ENCODE measurements at regions not wholly inside any gene's neighbourhood (a gene's known extent, or its start where the extent isn't known, plus 50 kb on each side); places are given as distances from the start of the nearest gene placed in this dataset.
"Not testable (repeated sequence)": the region's sequence is repeated elsewhere in the genome, so short reads cannot be mapped to it uniquely, and the experiment has no call there.

DNA sequence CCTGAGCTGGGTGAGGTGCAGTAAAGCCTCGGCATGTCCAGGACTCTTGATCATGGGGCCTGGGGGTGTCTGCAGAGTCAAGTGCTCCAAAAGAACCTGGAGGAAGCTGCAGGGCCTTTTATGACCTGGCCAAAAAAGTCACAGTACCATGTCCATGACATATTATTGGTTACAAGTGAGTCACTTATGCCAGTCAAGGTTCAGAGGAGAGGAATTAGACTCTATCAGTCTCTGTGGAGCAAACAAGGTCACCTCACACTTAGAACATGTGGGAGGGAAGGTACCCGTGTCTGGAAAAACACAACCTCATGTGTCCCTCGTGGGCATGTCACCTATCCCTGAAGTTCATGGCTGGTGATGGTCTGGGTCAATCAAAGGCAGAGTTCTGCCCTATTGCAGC is 465.7 kb downstream of the FBXO15 start:
- DNase-seq (ENCODE audit: low read depth) = no peak

DNA sequence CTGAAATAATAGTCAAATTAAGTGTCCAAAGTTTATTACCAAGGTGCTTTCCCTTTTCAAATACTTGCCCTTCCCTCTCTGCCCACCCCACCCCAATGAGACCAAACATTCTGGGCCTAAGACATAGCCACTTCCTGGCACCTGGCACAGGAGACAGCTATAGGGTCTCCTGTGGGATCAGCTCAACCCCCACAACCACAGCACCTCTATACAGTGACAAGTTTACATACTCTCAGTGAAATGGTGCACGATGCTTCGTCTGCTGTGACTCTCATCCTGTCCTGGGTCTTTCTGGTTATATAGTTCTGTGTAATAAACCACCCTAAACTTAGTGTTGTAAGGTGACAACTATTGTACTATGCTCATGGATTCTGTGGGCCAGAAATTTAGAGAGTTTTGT is 466.2 kb downstream of the FBXO15 start:
- no peak for DNase-seq (ENCODE audit: low read depth)

DNA sequence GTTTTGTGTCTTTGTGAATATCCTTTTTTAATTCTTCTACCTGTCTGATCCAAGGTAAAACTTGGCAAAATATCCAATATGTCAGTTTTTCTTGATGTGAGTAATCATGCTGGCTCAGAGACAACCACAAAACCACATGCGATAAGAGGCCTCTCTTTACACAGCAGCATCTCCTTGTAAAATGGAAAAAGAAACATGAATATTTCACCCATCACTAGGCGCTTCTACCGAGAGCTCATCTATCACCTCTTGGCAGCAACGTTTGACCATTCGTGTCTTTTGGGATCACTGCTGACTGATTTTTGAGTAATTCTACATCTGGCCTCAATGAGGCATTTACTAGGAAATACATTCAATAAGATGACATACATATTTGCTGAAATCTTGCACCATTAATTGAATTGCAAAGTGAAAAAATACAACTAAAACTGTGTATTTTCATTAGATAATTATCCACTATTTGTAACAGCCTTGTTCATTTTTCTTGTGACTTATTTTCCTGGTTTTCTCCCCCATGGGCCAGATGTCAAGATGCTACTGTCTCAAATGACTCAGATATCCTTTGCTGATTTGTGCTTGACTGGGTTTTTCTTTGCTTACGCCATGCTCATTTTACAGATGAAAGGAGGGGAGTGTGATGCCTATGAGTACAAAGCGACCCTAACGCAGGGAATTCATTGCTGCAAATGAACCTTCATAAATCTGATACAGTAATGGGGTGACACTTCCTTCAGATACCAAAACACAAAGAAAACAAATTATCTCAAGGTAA is 467.5 kb downstream of the FBXO15 start:
- DNase-seq (ENCODE audit: low read depth) = no peak

DNA sequence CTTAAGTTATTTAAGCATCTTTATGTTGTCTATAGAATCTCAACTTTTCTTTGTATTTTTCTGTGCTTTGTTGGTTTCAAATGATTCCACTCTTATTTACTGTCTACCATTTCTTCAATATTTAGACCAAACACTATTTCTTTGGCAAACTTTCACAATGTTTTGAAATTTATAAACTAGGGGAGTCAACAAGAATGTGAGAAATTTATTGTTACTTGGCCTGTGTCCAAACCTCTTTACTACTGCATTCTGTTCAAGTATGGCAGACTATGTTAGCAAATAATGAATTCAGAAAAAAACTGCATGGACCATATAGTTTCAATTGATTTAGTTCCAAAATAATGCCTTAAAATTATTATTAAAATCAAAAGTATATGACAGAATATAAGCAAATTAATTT is 470.2 kb downstream of the FBXO15 start:
- no peak for DNase-seq (ENCODE audit: low read depth)

DNA sequence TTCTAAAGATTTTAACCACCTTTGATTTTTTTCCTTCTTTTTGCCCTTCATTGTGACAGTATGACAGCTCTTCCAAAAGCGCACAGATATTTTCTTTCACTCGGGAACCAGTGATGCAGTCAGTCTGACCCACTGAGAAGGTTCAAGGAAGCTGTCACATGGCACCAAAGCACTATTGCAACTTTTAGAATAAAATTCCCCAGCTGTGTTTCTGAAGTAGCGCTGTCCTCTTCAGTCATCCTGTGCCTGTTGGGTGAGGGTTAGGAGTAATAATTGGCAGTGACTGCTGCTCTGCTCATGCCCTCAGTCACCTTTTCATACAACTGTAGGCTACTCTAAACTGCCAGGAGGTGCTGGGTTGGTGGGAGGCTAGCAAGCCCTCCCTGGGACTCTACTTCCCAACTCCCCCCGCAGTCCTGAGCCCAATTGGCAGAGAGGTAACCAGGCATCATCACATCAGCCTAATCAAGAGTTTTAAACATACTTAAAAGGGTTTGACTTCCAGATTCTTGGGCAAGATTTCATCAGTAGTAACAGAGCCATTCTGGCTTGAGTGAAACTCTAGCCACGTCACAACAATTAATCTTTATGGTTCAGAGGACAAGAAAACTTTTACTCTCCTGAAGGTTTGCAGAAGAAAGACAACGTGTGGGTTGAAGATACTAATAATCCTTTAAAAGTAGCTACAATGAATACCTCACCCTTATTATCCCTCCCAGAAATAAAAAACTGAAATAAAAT is 473.3 kb downstream of the FBXO15 start:
- no peak for DNase-seq (ENCODE audit: low read depth)

DNA sequence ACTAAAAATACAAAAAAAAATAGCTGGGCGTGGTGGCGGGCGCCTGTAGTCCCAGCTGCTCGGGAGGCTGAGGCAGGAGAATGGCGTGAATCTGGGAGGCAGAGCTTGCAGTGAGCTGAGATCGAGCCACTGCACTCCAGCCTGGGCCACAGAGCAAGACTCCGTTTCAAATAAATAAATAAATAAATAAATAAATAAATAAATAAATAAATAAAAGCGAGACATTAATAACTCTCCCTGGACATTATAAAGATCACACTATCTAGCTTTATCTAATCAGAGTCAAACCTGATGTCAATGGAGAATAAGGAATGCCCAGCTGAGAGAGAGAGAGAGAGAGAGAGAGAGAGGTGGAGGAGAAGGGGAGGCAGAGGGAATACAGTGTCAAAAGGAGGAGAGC is 476.2 kb downstream of the FBXO15 start:
- not testable (repeated sequence) for DNase-seq (ENCODE audit: low read depth)

DNA sequence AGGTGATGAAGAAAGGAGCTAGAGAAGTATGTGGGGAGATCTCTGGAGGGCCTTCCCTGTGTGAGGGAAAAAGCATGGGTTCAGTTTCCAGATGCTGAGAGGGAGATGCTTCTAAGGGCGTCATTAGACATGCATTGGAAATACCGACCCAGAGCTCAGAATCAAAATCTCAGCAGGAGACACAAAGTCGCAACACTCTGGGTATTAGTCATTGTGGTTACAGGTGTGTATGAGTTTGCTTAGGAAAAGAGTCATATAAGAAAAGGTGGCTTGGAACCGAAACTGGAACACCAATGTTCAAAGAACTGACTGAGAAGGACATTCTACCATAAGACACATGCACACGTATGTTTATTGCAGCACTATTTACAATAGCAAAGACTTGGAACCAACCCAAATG is 477.1 kb downstream of the FBXO15 start:
- no peak for DNase-seq (ENCODE audit: low read depth)

DNA sequence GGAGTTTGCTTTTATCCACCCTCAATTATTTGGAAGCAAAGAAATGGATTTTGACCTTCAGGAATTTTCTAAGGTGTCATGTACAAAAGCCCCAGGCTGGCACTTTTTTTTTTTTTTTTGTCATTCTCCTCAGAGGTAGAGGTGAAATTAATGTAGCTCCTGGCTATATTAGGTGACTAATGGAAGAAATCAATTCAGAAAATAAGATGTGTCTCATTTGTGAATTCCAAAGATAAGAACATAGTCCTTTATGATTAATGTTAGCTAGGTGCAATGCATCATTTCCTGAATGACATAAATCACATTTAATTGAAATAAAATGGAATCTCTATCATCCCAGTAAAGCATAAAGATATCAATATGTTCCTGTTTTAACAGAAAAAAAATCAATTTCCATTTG is 477.6 kb downstream of the FBXO15 start:
- DNase-seq (ENCODE audit: low read depth) = no peak

DNA sequence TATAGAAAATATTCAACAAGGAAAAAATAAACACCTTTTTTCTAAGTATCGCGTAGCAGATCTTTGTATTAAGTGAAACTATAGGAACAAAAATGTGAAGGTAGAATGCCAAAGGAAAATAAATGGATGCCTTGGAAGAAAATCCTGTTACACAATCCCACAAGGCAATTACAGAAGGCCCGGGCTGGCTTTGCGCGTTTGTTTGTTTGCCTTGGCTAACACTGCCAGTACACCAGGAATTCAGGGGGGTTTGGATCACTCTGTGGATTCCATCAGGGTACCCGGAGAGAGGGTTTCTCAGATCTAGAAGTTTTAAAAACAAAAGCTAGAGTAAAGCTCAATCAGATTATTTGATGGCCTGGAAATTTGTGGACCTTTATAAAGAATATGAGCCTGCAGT is 478.3 kb downstream of the FBXO15 start:
- no peak for DNase-seq (ENCODE audit: low read depth)

DNA sequence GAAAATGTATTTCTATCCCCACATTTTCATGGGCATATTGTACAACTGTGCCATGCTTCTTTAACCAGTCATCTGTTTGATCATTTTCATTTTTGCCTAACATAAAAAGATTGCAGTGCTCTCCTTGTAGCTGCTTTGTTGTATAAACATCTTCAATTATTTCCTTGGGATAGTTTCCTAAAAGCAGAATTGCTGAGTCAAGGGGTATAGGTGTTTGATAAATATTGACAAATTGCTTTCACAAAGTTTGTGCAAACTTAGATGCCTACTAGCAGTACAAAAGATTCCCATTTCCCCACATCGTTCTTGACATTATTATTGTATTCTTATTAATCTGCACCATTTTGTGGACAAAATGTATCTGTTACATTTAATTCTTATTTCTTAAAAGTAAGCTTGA is 479.6 kb downstream of the FBXO15 start:
- no peak for DNase-seq (ENCODE audit: low read depth)

DNA sequence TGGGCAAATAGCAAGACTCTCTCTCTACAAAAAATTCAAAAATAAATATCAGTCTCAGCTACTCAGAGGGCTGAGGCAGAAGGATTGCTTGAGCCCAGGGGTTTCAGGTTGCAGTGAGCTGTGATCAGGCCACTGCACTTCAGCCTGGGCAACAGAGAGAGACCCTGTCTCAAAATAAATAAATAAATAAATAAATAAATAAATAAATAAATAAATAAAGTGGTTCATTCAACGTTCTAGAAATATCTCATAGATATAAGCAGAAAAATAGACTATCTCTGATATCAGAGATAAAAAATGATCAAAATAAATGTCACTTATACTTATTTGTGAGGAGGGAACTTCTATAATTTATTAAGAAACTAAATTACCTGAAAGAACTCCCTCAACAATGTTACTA is 480.9 kb downstream of the FBXO15 start:
- DNase-seq (ENCODE audit: low read depth) = no peak

DNA sequence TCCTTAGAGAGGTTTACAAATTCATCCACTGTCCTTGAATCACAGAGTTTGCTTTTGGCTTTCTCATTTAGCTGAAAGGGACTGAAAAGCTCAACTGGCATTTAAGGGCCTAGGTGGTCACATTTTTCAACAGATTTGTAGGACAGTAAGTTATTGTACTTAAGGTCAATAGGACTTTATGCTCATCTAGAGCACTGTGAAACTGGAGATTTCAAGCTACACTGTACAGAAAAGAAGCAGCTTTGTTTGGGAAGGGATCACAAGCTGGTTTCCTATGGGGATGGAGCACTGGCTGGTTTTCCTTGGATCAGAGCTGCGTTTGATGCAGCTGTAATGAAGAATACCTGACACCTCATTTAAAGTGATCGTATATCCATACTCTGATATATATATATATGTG is 482.7 kb downstream of the FBXO15 start:
- no peak for DNase-seq (ENCODE audit: low read depth)

DNA sequence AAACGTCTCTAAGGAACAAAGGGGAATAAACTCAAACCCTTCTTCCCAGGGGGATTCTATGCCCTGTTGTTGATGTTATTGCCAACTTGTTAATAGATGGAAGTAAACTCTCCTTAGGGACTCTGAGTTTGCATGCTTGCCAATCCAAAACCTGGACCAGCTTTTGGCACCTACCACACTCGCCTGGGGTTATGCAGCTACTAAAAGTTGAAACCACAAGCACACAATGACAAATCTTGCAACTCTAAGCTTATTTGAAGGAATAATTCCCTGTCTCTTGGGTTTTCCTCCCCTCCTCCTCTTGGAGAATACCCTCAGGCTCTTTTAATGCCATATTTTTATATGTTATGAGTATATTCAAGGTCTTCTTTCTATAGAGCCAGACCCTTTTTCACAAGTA is 484.1 kb downstream of the FBXO15 start:
- DNase-seq (ENCODE audit: low read depth) = no peak

DNA sequence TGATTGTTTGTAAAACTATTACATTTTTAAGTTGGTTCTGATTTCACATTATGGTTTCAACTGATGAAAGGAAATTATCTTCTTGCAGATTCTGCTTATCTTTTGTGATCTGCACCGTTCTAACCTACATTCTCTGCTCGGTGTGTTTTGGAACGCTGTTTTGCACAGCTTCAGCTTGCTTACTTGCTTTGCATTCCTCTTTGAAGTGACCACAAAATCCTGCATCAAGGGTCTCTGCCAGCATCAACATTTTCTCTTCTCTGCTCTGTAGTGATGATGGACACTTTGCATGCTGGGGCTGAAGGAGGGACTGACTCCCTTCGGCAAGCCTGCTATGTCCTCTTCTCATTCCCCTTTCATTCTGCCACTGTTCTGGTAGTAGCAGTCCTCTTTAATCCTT is 485.2 kb downstream of the FBXO15 start:
- no peak for DNase-seq (ENCODE audit: low read depth)

DNA sequence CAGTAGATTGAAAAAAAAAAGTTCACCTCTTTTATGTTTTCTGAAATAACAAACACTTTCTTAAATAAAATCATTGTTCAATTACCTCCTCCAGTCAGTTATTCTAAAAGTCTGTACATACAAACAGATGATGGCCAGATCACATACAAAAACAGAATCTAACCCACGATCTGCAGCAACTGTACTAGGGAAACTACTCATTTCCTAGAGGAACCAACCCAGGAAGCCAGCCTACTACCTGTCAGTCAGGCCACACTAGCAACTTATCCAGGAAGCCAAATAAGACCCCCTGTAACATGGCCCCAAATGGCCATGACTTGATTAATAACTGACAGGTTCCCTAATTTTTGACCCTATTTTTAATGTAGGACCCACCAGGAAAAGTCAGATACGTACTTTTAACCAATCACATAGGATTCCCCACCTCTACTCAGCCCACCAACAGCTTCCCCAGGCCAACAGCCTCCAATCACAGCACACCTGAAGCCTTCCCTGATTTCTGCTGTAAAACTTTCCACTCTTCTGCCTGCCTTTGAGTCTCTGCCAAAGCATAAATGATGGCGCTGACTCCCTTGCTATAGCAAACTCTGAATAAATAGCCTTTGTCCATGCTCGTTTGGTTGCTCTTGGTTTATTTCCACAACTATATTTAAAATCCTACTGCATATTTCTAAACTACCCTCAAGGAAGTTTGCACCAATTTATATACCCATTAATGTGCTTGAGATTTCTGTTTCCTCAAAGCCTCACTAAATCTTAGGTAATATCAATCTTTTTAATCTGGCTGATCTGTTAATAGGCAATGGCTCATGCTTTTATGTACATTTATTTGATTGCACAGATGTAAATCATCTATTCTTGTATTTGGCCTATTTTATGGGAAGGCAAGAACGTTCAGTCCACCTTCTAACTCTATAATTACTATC is 486.4 kb downstream of the FBXO15 start:
- no peak for DNase-seq (ENCODE audit: low read depth)

DNA sequence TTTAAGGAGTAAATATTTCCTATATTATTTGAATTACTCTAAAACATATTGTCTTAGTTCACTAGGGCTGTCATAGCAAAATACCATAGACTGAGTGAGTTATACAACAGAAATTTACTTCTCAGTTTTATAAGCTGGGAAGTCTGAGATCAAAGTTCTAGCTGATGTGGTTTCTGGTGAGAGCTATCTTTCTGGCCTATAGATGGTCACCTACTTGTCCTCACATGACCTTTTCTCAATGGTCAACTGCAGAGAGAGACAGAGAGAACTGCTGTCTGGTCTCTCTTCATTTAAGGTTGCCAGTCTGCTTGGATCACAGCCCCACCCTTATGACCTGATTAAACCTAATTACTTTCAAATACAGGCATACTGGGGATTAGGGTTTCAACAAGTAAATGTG is 490.9 kb downstream of the FBXO15 start:
- DNase-seq (ENCODE audit: low read depth) = no peak

DNA sequence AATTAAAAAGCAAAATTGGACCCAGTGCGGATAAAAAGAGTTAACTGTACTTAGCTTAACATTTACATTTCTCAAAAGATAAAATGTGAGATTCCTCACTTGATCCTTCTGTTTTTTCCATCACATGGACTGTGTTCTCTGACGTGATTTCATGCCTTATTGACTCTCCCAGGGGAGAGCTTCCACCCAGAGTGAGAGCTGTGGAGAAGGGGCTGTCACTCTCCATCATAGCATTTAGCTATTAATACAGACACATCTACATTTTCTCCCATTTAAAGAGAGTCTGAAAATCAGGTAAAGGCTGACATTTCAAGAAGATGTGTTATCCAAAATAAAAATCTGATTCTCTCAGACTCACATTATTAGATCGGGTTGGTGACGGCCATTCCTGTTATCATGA is 493.8 kb downstream of the FBXO15 start:
- no peak for DNase-seq (ENCODE audit: low read depth)

DNA sequence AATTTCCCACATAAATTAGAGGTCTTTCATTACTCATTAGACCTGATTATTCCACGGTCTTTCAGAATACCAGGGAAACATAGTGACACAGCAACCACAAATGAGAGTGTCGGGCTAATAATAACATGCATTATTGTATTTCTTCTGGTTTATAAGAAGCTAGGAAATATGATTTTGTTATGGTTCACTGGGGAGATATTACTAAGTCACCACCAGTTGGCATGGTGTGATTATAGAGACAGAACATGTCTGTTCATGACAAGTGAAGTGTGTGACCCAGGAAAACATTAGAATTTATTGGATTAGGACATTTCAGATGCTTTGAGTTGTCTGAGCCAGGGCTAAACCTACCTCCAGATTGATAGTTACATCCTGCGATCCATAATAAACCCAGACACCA is 494.4 kb downstream of the FBXO15 start:
- no peak for DNase-seq (ENCODE audit: low read depth)

DNA sequence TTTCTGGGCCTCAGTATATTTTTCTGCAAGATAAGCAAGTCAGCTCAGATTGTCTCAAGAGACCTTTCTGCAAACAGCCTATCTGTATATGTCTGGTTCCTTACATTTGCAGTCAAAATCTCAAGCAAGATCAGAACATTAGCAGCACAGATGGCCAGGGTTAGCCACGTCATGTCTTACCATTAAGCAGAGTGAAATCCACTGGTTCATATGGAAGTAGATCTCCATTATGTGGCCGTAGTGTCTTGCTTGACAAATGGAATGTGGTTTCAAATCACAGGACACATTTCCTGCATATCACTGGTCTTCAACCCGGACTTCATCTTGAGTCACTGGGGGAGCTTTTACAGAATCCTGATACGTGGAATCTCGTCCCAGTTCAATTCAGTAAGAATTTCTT is 500.2 kb downstream of the FBXO15 start:
- DNase-seq (ENCODE audit: low read depth) = no peak

DNA sequence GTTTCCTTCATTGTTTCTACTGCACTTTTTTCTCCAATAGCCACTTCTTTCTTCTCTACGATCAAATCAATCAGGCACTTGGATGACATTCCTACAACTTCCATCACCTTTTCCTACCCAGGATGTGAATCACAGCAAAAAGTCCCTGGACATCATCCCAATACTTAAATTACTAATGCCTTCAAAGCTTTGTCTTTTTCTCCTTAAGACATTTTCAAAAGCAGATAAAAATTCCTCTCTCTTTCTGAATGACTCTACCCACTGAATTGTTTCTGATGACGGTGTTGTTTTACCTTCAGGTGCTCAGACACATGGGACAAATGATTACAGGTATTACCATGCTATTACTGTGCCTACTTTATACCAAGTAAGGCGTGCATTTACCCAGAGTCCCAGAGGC is 500.9 kb downstream of the FBXO15 start:
- DNase-seq (ENCODE audit: low read depth) = no peak

DNA sequence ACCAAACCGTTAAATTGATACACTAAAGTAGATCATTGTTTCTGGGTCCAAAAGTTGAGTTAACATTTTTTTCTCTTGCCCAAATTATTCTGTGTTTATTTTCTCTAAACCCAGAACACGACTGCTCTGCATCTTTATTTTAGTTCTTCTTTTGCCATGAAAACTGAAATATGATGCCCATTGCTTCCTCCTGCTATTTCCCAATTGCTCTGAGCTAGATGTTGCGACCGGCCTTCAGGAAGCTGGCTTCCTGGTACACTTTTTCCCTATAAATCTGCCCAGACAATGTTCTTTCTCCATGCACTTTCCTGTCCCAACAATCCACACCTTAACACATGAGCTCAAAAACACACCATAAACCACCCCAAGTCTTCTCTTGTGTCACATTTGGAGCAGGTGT is 501.4 kb downstream of the FBXO15 start:
- no peak for DNase-seq (ENCODE audit: low read depth)

DNA sequence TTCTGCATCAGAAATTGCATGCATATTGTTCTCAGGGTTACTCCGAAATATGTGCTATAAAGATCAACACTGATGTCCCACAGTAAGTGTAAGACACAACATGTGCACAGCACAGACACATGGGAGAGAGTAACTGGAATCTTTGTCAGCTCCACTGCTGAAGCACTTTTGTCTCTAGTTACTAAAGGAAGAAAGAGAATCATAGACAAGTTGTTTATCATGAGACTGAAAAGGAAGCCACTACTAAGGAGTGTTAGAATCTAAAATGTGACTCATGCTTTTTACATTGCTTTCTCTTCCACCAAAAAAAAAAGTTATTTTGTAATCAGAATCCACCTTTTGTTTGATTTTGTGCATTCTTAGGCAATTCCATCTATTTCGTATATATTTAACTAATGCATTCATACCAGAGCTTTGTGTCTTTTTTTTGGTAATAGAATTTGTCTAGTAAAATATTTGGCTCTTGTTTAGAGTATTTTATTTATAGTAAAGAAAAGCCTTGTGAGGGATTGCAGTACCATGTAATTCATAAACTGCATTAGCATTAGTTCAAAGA is 502.4 kb downstream of the FBXO15 start:
- no peak for DNase-seq (ENCODE audit: low read depth)
